ENCODE measurements at regions not wholly inside any gene's neighbourhood (a gene's known extent, or its start where the extent isn't known, plus 50 kb on each side); places are given as distances from the start of the nearest gene placed in this dataset.

- DNase-seq (ENCODE audit: low spot score in 2 of 2), result peak in 1 of 2 donors; percentile 49
- no peaks in the 10 kb centered on the region for H3K36me3 ChIP-seq
- no peaks in the 10 kb centered on the region for H3K27me3 ChIP-seq
- H3K9me3 ChIP-seq, result no peaks in the 10 kb centered on the region
- no peak overlapping the region for H3K27ac ChIP-seq
- intact Hi-C loops (cut with DNase I; ENCODE audit: low total_unique reads), result no loop called here
- no peak overlapping the region for H3K4me3 ChIP-seq
- TF ChIP-seq POLR2AphosphoS5 (IDR thresholded peaks at IDR 0.05) (no peak), POLR2A (IDR thresholded peaks at IDR 0.05) (no peak)
- H3K4me1 ChIP-seq, result no peaks in the 10 kb centered on the region
Measured at GRCh38 chr17:34811561-34811960, 149.7 kb downstream of the CCT6B start.

- intact Hi-C loops (cut with DNase I; ENCODE audit: low total_unique reads), result no loop called here
- Histone ChIP-seq H3K9me3 (peaks cover 0 to 4% of the 10 kb centered on the region in 2 donors), H3K27ac (no peak overlapping the region), H3K27me3 (no peaks in the 10 kb centered on the region), H3K36me3 (no peaks in the 10 kb centered on the region), H3K4me1 (no peaks in the 10 kb centered on the region), H3K4me3 (no peak overlapping the region)
- no peak for DNase-seq (ENCODE audit: low spot score in 2 of 2)
- TF ChIP-seq CTCF (IDR thresholded peaks at IDR 0.05) (no peak), POLR2A (IDR thresholded peaks at IDR 0.05) (no peak), POLR2AphosphoS5 (IDR thresholded peaks at IDR 0.05) (no peak)
Measured at GRCh38 chr17:34800661-34801060, 160.6 kb downstream of the CCT6B start.

GRCh38 chr17:34799751-34800150 lies 161.5 kb downstream of the CCT6B start:
- intact Hi-C loops (cut with DNase I; ENCODE audit: low total_unique reads), result no loop called here
- no peaks in the 10 kb centered on the region for H3K27me3 ChIP-seq
- no peaks in the 10 kb centered on the region for H3K4me1 ChIP-seq
- TF ChIP-seq POLR2AphosphoS5 (IDR thresholded peaks at IDR 0.05) (no peak), CTCF (IDR thresholded peaks at IDR 0.05) (no peak), POLR2A (IDR thresholded peaks at IDR 0.05) (no peak)
- peaks cover 0 to 4% of the 10 kb centered on the region in 2 donors for H3K9me3 ChIP-seq
- no peaks in the 10 kb centered on the region for H3K36me3 ChIP-seq
- DNase-seq (ENCODE audit: low spot score in 2 of 2), result no peak
- no peak overlapping the region for H3K27ac ChIP-seq
- H3K4me3 ChIP-seq, result no peak overlapping the region

GRCh38 chr17:34798581-34798980 lies 162.7 kb downstream of the CCT6B start:
- TF ChIP-seq POLR2AphosphoS5 (IDR thresholded peaks at IDR 0.05) (no peak), POLR2A (IDR thresholded peaks at IDR 0.05) (no peak), CTCF (IDR thresholded peaks at IDR 0.05) (no peak)
- Histone ChIP-seq H3K36me3 (no peaks in the 10 kb centered on the region), H3K4me3 (no peak overlapping the region), H3K4me1 (no peaks in the 10 kb centered on the region), H3K9me3 (peaks cover 0 to 4% of the 10 kb centered on the region in 2 donors), H3K27me3 (no peaks in the 10 kb centered on the region), H3K27ac (no peak overlapping the region)
- DNase-seq (ENCODE audit: low spot score in 2 of 2), result no peak
- intact Hi-C loops (cut with DNase I; ENCODE audit: low total_unique reads), result no loop called here

- no peak for TF ChIP-seq CTCF (IDR thresholded peaks at IDR 0.05)
- TF ChIP-seq POLR2A (IDR thresholded peaks at IDR 0.05), result no peak
- no peak for TF ChIP-seq POLR2AphosphoS5 (IDR thresholded peaks at IDR 0.05)
- H3K27ac ChIP-seq, result no peak overlapping the region
Measured at GRCh38 chr17:34797720-34798119, 163.5 kb downstream of the CCT6B start.

More at GRCh38 chr17:34797720-34798119, 163.5 kb downstream of the CCT6B start:
- intact Hi-C loops (cut with DNase I; ENCODE audit: low total_unique reads), result no loop called here
- H3K4me1 ChIP-seq, result no peaks in the 10 kb centered on the region
- H3K9me3 ChIP-seq, result peaks cover 0 to 4% of the 10 kb centered on the region in 2 donors
- H3K4me3 ChIP-seq, result no peak overlapping the region
- DNase-seq (ENCODE audit: low spot score in 2 of 2), result no peak
- H3K27me3 ChIP-seq, result no peaks in the 10 kb centered on the region
- H3K36me3 ChIP-seq, result no peaks in the 10 kb centered on the region

Data from breast epithelium (tissue), 4 donors.